GM12878 (cell line): ENCODE measurements at regions not wholly inside any gene's neighbourhood (a gene's known extent, or its start where the extent isn't known, plus 50 kb on each side); places are given as distances from the start of the nearest gene placed in this dataset.

Experiments used
- ATAC-seq: fragments of 200-7000 bp; cut with Tn5 transposase; 3 replicates; pipeline ENCODE4 v1.9.1; 2020; ENCODE audit warnings: mild to moderate bottlenecking, moderate library complexity
- BruUV-seq: library from RNA; stranded (reverse); fragments of 400-500 nt; replicated peaks from 2 replicates; lab custom pipeline; 2021; lab: Mats Ljungman, UMichigan
- CTCF ChIA-PET: fragments of 300-600 bp; sonication (Branson Sonifier 250); formaldehyde crosslinking; extraction: SDS; loops from one replicate; lab custom pipeline; 2021; ENCODE audit warnings: inconsistent platforms; lab: Yijun Ruan, JAX
- POLR2A ChIA-PET: fragments of 350-600 bp; formaldehyde crosslinking; extraction: SDS; loops from one replicate; lab custom pipeline; 2021; ENCODE audit warnings: inconsistent platforms; lab: Charles Lee
- RAD21 ChIA-PET: fragments of 300-600 bp; sonication (Branson Sonifier 250); formaldehyde crosslinking; loops from one replicate; lab custom pipeline; 2023; ENCODE audit warnings: antibody characterized with exemption; ENCODE audit not compliant: unreplicated experiment; lab: Charles Lee
- SMC1A ChIA-PET: fragments of 300-600 bp; sonication (Branson Sonifier 250); formaldehyde crosslinking; loops from one replicate; lab custom pipeline; 2023; ENCODE audit not compliant: unreplicated experiment, uncharacterized antibody; lab: Charles Lee
- DNase-seq: peaks from one replicate; pipeline ENCODE4 v3.0.0-alpha.2; 2011; ENCODE audit warnings: low read depth, low spot score
- FAIRE-seq: peaks from 3 replicates; lab custom pipeline; 2011; peaks lifted over from hg19 to GRCh38; lab: Jason Lieb, UNC
- H2AFZ ChIP-seq: 2 replicates; pipeline ENCODE4 v1.6.0; 2011; ENCODE audit warnings: low read depth, low read length, control low read depth; ENCODE audit not compliant: control insufficient read depth
- H3K27ac ChIP-seq: 2 replicates; pipeline ENCODE4 v1.5.1; 2011; ENCODE audit warnings: control low read depth; ENCODE audit not compliant: control insufficient read depth, insufficient read depth
- H3K27me3 ChIP-seq, 2 experiments: replicated peaks in 1 of 2; 2 replicates each; pipeline versions ENCODE4 v1.6.0 to v1.6.1; 2011; ENCODE audit warnings: low read length in 1 of 2; ENCODE audit not compliant: control insufficient read depth in 2 of 2, insufficient read depth in 2 of 2
- H3K36me3 ChIP-seq, 2 experiments: 2 replicates each; pipeline ENCODE4 v1.5.1; 2011; ENCODE audit warnings: low read length in 1 of 2; ENCODE audit not compliant: control insufficient read depth in 2 of 2, insufficient read depth in 2 of 2
- H3K4me1 ChIP-seq: 2 replicates; pipeline ENCODE4 v1.6.1; 2011; ENCODE audit warnings: mild to moderate bottlenecking, low read length, moderate library complexity, mixed read lengths; ENCODE audit not compliant: control insufficient read depth, insufficient read depth
- H3K4me2 ChIP-seq: 2 replicates; pipeline ENCODE4 v1.6.0; 2011; ENCODE audit warnings: control low read depth; ENCODE audit not compliant: control insufficient read depth, insufficient read depth
- H3K4me3 ChIP-seq: fragments of 200-600 bp; sonication (generic); 2 replicates; pipeline ENCODE4 v1.5.1; 2016
- H3K79me2 ChIP-seq: 2 replicates; pipeline ENCODE4 v1.6.0; 2011; ENCODE audit warnings: low read length; ENCODE audit not compliant: control insufficient read depth, insufficient read depth
- H3K9ac ChIP-seq: 2 replicates; pipeline ENCODE4 v1.8.0; 2011; ENCODE audit warnings: low read length, control low read depth, mixed read lengths; ENCODE audit not compliant: control insufficient read depth, insufficient read depth
- H3K9me3 ChIP-seq: replicated peaks from 3 replicates; pipeline ENCODE4 v1.5.1; 2011; ENCODE audit warnings: mild to moderate bottlenecking, low read length; ENCODE audit not compliant: control insufficient read depth, insufficient read depth
- H4K20me1 ChIP-seq: 2 replicates; pipeline ENCODE4 v1.6.0; 2011; ENCODE audit not compliant: control insufficient read depth, insufficient read depth
- BCL11A ChIP-seq: IDR thresholded peaks from 2 replicates; pipeline ENCODE4 v1.6.1; 2011; ENCODE audit warnings: low read depth, low read length
- CHD2 ChIP-seq: IDR thresholded peaks from 2 replicates; pipeline ENCODE4 v1.6.1; 2011; ENCODE audit warnings: low read depth, low read length, improper control_type of control experiment, borderline replicate concordance
- FOS ChIP-seq: IDR thresholded peaks from 3 replicates; pipeline ENCODE4 v1.6.1; 2011; ENCODE audit warnings: borderline replicate concordance; ENCODE audit not compliant: insufficient read length; ENCODE audit errors: extremely low read depth
- MTA3 ChIP-seq: IDR thresholded peaks from 2 replicates; pipeline ENCODE4 v1.6.1; 2012; ENCODE audit warnings: low read length, inconsistent platforms, borderline replicate concordance
- MXI1 ChIP-seq: fragments of 150-350 bp; IDR thresholded peaks from 2 replicates; pipeline ENCODE4 v1.6.1; 2011; ENCODE audit warnings: low read depth, mild to moderate bottlenecking, inconsistent platforms, low read length, improper control_type of control experiment
- POLR2AphosphoS5 ChIP-seq: IDR thresholded peaks from 2 replicates; pipeline ENCODE4 v1.6.1; 2011; ENCODE audit warnings: mild to moderate bottlenecking, low read length, inconsistent platforms
- PRDM15 ChIP-seq: fragments of 450-650 bp; formaldehyde crosslinking; IDR thresholded peaks from 2 replicates; pipeline ENCODE4 v1.4.0; 2020; ENCODE audit warnings: mild to moderate bottlenecking, moderate library complexity
- RBBP5 ChIP-seq: fragments of 200-600 bp; sonication (generic); conservative IDR thresholded peaks from 2 replicates; pipeline ENCODE4 v1.6.1; 2016
- SIN3A ChIP-seq: IDR thresholded peaks from 2 replicates; pipeline ENCODE4 v1.6.1; 2012; ENCODE audit warnings: low read depth, low read length, improper control_type of control experiment
- SMAD5 ChIP-seq: IDR thresholded peaks from 2 replicates; pipeline ENCODE4 v1.6.1; 2016; ENCODE audit warnings: antibody characterized with exemption, low read depth
- ZBED1 ChIP-seq: IDR thresholded peaks from 2 replicates; pipeline ENCODE4 v1.6.1; 2016; ENCODE audit warnings: borderline replicate concordance
- ZNF384 ChIP-seq: IDR thresholded peaks from 2 replicates; pipeline ENCODE4 v1.6.1; 2012; ENCODE audit warnings: low read depth, mild to moderate bottlenecking, low read length, improper control_type of control experiment, borderline replicate concordance
- WGBS: methylation state at CpG from one replicate; pipeline ENCODE4 v1.1.6; 2016; ENCODE audit warnings: low lambda C conversion rate; ENCODE audit not compliant: insufficient replicate concordance, insufficient coverage; ENCODE audit errors: missing lambda C conversion rate; 5-methylcytosine and 5-hydroxymethylcytosine counted together
- in situ Hi-C: fragments of 300-500 bp; cut with MboI; formaldehyde crosslinking; loops from 9 replicates; pipeline ENCODE4 v1.14.3; 2018; ENCODE audit warnings: mixed read lengths
- intact Hi-C: fragments of 100-400 bp; cut with micrococcal nuclease; formaldehyde crosslinking; loops from one replicate; pipeline ENCODE4 v1.14.2; 2022; ENCODE audit not compliant: unreplicated experiment
- TF ChIP-seq, protein P1 (sequence below): fragments of 450-650 bp; IDR thresholded peaks from 2 replicates; pipeline ENCODE4 v1.6.1; 2014; ENCODE audit warnings: mild to moderate bottlenecking

DNA sequence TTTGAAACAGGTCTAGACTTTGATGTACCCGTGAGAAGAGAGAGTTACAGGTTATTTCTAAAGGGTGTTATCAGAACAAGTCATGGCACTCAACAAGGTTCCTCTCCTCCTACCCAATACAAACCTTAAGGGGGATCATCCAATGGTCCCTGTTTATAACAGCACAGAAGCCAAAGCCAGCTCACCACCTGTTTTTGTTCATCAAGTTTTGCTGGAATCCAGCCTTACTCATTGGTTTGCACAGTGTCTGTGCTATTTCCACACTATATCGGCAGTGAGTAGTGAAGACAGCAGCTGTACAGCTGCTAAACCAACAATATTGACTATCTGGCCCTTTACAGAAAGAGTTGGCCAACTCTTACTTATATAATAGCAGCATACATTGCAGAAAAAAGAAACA is 262.1 kb upstream of the STS start:
- 22% methylated on average over 2 of the region's 2 CpGs for WGBS
- ATAC-seq: no peak
- H3K36me3 ChIP-seq: no peaks in the 10 kb centered on the region

More for the DNA sequence above, 262.1 kb upstream of the STS start:
- Histone ChIP-seq H3K4me1 (no peaks in the 10 kb centered on the region), H3K27me3 (no peaks in the 10 kb centered on the region), H3K27ac (no peak overlapping the region), H3K9ac (no peak overlapping the region), H3K79me2 (no peaks in the 10 kb centered on the region), H3K9me3 (no peaks in the 10 kb centered on the region), H4K20me1 (no peaks in the 10 kb centered on the region), H3K4me3 (no peak overlapping the region), H3K4me2 (no peak overlapping the region), H2AFZ (no peak overlapping the region)
- in situ Hi-C loops: no loop called here
- TF ChIP-seq SMAD5 (no peak), SIN3A (no peak), CHD2 (no peak), ZBED1 (no peak), PRDM15 (CRISPR knock-in tag) (no peak), MXI1 (no peak), MTA3 (no peak), BCL11A (no peak), ZNF384 (no peak), RBBP5 (no peak), POLR2AphosphoS5 (no peak), FOS (no peak)
- TF ChIP-seq, protein P1, sequence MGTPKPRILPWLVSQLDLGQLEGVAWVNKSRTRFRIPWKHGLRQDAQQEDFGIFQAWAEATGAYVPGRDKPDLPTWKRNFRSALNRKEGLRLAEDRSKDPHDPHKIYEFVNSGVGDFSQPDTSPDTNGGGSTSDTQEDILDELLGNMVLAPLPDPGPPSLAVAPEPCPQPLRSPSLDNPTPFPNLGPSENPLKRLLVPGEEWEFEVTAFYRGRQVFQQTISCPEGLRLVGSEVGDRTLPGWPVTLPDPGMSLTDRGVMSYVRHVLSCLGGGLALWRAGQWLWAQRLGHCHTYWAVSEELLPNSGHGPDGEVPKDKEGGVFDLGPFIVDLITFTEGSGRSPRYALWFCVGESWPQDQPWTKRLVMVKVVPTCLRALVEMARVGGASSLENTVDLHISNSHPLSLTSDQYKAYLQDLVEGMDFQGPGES: no peak
- ChIA-PET RAD21 (no interaction called here), POLR2A (no interaction called here), SMC1A (no interaction called here), CTCF (interaction anchor here (1.5 kb wide), 1 partner anchor 19 kb away, joined by 3 read pairs; no protein-coding TSS in a partner anchor)
- no TSS peak for BruUV-seq
- intact Hi-C loops: no loop called here
- DNase-seq (no peak), FAIRE-seq (no peak)
